Right lobe of liver (tissue), 6 donors: ENCODE measurements at regions not wholly inside any gene's neighbourhood (a gene's known extent, or its start where the extent isn't known, plus 50 kb on each side); places are given as distances from the start of the nearest gene placed in this dataset.

Experiments
- ATAC-seq, 4 donors: fragments of 200-7000 bp; cut with Tn5 transposase; one replicate each; pipeline ENCODE4 v1.9.1; 2020; ENCODE audit warnings: mild to moderate bottlenecking in 4 of 4, moderate library complexity in 4 of 4
- DNase-seq, 3 donors: peaks; one replicate each; pipeline ENCODE4 v3.0.0-alpha.2; 2020
- H3K27ac ChIP-seq, 3 donors: fragments of 200-600 bp; one replicate each; pipeline ENCODE4 v1.8.0; 2022
- H3K27me3 ChIP-seq, 2 donors: fragments of 200-600 bp; one replicate each; pipeline ENCODE4 v1.8.0; 2022
- H3K36me3 ChIP-seq, 4 donors: fragments of 200-600 bp; sonication (generic) in 1 of 4; one replicate each; pipeline versions ENCODE4 v1.5.1 to v1.8.0; 2017 to 2022; ENCODE audit warnings: control low read depth in 1 of 4
- H3K4me1 ChIP-seq, 4 donors: fragments of 200-600 bp; sonication (generic) in 1 of 4; one replicate each; pipeline versions ENCODE4 v1.5.1 to v1.8.0; 2017 to 2022; ENCODE audit warnings: control low read depth in 1 of 4
- H3K4me3 ChIP-seq, 3 donors: fragments of 200-600 bp; one replicate each; pipeline ENCODE4 v1.8.0; 2022
- H3K9me3 ChIP-seq, 4 donors: fragments of 200-600 bp; sonication (generic) in 1 of 4; one replicate each; pipeline versions ENCODE4 v1.5.1 to v1.8.0; 2017 to 2022; ENCODE audit warnings: control low read depth in 1 of 4
- POLR2A ChIP-seq: fragments of 450-650 bp; IDR thresholded peaks from one replicate; pipeline ENCODE4 v1.6.1; 2017; ENCODE audit warnings: antibody characterized with exemption, mild to moderate bottlenecking
- WGBS: methylation state at CpG from one replicate; pipeline ENCODE4 v1.1.6; 2018; ENCODE audit warnings: low coverage, low lambda C conversion rate; ENCODE audit not compliant: insufficient coverage; ENCODE audit errors: missing lambda C conversion rate; 5-methylcytosine and 5-hydroxymethylcytosine counted together
- intact Hi-C, 2 donors: fragments of 100-400 bp; cut with DNase I; formaldehyde crosslinking; loops; one replicate each; pipeline versions ENCODE4 v1.11.2 to v1.14.1; 2022
- TF ChIP-seq, protein P1 (sequence below), 4 donors: fragments of 200-600 bp in 3 of 4; fragments of 450-650 bp in 1 of 4; IDR thresholded peaks; one replicate each; pipeline versions ENCODE4 v1.5.1 to v1.8.0; 2016 to 2022; ENCODE audit warnings: antibody characterized with exemption in 4 of 4, mild to moderate bottlenecking in 2 of 4
- donor health status: DM: no; HTN: yes; CAD: no.
- donor health status: DM: no; HTN: no; CAD: no.
- donor health status: DM: no; HTN: no; CAD: no.
- donor health status: DM: no; HTN: yes; CAD: no.
- donor health status: DM: no; HTN: yes; CAD: no.

DNA sequence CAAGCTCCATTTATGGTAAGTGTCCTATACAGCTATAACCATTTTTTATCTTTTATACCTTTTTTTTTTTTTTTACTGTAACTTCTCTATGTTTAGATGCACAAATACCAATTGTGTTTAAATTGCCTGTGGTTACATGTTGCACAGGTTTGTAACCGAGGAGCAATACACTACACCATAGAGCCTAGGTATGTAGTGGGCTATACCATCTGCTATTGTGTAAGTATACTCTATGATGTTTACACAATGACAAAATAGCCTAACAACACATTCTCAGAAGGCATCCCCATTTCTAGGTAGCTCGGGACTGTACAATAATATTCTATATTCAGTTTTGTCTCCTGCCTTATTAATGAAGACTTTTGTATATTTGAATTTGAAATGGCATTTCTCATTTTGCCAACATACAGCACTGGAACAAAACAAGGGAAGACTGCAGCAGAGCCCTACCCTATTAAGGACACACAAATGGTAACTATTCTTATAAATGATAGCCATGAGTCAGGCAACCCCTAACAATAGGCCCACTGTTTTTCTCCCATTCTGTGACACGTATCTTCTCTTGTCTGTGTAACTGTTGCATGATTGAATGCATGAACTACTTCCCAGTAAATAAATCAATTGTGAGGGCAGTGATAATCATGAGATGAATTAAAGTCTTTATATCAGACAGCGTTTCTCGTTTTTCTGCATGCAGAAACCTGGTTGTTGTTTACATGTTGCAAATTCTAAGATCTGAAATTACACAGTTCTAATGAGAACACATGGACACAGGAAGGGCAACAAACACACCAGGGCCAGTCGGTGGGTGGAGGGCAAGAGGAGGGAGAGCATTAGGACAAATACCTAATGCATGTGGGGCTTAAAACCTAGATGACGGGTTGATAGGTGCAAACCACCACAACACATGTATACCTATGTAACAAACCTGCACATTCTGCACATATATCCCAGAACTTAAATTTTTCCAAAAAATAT is 173.9 kb downstream of the EPM2A start:
- Histone ChIP-seq H3K27me3 (no peaks in the 10 kb centered on the region), H3K4me1 (no peaks in the 10 kb centered on the region), H3K36me3 (no peaks in the 10 kb centered on the region), H3K9me3 (no peaks in the 10 kb centered on the region), H3K4me3 (no peak overlapping the region), H3K27ac (no peak overlapping the region)
- no peak for TF ChIP-seq POLR2A
- TF ChIP-seq, protein P1, sequence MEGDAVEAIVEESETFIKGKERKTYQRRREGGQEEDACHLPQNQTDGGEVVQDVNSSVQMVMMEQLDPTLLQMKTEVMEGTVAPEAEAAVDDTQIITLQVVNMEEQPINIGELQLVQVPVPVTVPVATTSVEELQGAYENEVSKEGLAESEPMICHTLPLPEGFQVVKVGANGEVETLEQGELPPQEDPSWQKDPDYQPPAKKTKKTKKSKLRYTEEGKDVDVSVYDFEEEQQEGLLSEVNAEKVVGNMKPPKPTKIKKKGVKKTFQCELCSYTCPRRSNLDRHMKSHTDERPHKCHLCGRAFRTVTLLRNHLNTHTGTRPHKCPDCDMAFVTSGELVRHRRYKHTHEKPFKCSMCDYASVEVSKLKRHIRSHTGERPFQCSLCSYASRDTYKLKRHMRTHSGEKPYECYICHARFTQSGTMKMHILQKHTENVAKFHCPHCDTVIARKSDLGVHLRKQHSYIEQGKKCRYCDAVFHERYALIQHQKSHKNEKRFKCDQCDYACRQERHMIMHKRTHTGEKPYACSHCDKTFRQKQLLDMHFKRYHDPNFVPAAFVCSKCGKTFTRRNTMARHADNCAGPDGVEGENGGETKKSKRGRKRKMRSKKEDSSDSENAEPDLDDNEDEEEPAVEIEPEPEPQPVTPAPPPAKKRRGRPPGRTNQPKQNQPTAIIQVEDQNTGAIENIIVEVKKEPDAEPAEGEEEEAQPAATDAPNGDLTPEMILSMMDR (IDR thresholded peaks at IDR 0.05) = no peak
- DNase-seq (no peak), ATAC-seq (no peak)
- 73% methylated on average over 7 of the region's 7 CpGs for WGBS
- intact Hi-C loops = no loop called here

DNA sequence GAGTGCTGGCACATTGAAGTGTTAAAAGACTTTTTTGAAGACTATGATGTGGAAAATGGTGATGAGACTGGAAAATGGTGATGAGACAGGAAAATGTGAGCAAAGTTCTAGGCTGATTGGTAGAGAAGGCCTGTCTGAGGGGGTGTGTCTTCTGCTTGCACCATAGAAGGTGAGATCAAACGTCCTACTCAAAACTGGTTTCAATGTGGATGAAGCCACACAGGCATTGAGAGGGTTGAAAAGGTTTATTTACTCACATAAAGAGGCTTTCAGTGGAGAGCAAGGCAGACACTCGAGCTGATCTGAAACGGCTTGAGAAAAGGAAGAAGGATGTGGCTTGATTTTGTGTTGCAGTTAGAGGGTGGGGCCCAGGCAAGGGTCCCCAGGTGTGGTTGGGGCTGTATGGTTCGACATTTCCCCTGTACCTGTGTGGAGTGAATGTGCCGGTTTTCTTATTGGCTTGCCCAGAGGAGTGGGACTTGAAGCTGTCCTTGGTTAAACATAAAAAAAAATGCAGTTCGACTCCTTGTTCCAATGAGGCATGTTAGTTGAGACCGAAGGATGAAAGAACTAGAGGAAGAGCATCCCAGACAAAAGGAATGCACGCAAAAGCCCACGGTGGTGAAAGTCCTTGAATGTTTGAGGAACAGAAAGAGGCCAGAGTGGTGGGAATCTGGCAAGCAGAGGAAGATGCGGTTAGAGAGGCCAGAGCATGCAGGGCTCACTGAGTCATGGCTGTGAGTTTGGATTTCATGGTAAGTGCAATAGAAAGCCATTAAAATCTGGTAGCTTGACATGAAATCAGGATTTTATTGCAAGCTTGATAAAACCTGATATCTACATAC is 172.3 kb downstream of the EPM2A start:
- Histone ChIP-seq H3K4me3 (no peak overlapping the region), H3K27ac (no peak overlapping the region), H3K27me3 (no peaks in the 10 kb centered on the region), H3K9me3 (no peaks in the 10 kb centered on the region), H3K36me3 (no peaks in the 10 kb centered on the region), H3K4me1 (no peaks in the 10 kb centered on the region)
- intact Hi-C loops = no loop called here
- DNase-seq = no peak
- no peak for ATAC-seq
- 73% methylated on average over 10 of the region's 10 CpGs for WGBS
- TF ChIP-seq, protein P1 (IDR thresholded peaks at IDR 0.05) = no peak
- no peak for TF ChIP-seq POLR2A

DNA sequence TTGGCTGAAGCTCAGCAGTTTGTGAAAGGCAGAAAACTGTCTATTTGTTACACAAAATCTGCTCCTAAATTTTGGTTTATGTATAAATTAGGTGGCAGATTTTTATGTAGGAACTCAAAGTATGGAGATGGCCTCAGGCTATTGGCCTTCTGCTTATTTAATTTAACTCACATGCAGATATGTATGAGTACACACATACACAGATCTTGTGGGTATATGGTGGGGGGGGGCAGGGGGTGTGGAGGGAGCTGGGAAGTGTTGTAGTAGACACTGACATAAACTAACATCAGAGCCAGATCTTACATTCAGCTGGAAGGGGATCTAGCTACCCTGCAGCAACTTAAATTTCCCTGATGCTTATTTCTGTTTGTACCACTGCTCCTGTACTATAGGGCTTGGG is 170.8 kb downstream of the EPM2A start:
- no peak overlapping the region for H3K27ac ChIP-seq
- no peak for ATAC-seq
- intact Hi-C loops = no loop called here
- H3K4me1 ChIP-seq = no peaks in the 10 kb centered on the region
- DNase-seq = no peak
- no peak for TF ChIP-seq POLR2A
- TF ChIP-seq, protein P1 (IDR thresholded peaks at IDR 0.05) = no peak
- H3K4me3 ChIP-seq = no peak overlapping the region
- H3K36me3 ChIP-seq = no peaks in the 10 kb centered on the region
- no peaks in the 10 kb centered on the region for H3K9me3 ChIP-seq
- H3K27me3 ChIP-seq = no peaks in the 10 kb centered on the region

DNA sequence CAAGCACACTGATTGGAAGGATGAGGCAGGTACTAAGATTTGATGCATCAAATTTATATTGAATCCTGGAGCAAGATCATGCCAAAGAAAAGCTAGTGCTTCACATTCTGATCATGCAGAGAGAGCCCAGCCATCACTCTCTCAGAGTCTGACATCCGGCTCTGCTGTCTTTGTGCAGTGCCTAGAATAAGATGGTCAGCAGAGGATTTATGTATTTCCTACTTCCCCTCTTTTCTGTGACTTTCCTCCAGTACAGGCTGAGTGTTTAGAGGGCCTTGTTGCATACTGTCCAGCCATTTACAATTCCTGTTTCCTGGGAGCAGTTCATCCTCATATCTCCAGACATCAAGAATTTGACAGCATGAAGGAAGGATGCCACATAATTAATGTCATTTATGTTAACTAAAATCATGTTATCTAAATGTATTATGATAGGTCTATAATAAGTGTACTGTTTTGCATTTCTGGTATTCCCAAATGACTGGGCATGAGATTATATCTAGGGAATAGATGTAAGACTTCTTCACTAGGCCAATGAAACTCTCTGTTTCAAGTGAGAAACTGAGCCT is 167.6 kb downstream of the EPM2A start:
- WGBS = 70% methylated on average over 1 of the region's 1 CpG
- H3K36me3 ChIP-seq = no peaks in the 10 kb centered on the region
- no peaks in the 10 kb centered on the region for H3K4me1 ChIP-seq
- H3K27me3 ChIP-seq = no peaks in the 10 kb centered on the region
- ATAC-seq = no peak
- intact Hi-C loops = no loop called here
- TF ChIP-seq, protein P1 (IDR thresholded peaks at IDR 0.05) = no peak
- no peak for TF ChIP-seq POLR2A
- no peak overlapping the region for H3K27ac ChIP-seq
- DNase-seq = no peak
- no peak overlapping the region for H3K4me3 ChIP-seq
- no peaks in the 10 kb centered on the region for H3K9me3 ChIP-seq
